DMS153 (cell line): ENCODE measurements at regions not wholly inside any gene's neighbourhood (a gene's known extent, or its start where the extent isn't known, plus 50 kb on each side); places are given as distances from the start of the nearest gene placed in this dataset.

Experiments
- DNase-seq: peaks from one replicate; lab custom pipeline; 2025; lab: John Stamatoyannopoulos, UW

DNA sequence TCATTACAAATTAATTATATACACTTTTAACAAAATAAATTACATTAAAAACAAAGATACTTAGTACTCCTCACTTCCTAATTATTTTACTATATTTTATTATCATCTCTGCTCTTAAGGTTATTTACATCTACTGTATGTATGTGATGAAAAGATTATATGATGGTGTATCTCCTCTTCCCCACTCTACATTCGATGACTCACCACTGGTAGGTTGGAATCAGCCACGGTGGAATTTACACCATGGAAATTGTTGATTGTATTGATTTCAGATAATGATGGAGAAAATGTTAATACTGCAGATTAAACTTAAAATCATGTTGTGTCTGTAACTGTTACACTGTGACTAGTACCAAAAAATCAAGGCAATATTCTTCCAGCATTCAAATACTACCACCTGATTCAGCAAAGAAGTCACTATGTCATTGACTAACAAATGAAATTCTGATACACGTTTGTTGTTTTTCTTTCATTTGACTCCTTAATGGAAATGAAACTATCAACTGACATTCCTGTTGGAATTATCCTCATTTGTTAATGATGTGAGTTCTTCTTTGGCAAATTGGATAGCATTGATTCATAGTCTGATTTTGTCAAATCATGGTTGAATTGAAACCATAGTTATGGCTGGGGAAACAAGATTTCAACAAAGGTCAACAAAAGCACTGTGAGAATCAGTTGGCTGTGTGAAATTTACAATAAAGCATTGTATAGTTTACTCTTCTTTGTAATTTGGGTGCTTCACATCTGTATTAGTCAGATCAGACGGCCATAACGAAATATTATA is 69.0 kb upstream of the NLK start:
- DNase-seq, result no peak

DNA sequence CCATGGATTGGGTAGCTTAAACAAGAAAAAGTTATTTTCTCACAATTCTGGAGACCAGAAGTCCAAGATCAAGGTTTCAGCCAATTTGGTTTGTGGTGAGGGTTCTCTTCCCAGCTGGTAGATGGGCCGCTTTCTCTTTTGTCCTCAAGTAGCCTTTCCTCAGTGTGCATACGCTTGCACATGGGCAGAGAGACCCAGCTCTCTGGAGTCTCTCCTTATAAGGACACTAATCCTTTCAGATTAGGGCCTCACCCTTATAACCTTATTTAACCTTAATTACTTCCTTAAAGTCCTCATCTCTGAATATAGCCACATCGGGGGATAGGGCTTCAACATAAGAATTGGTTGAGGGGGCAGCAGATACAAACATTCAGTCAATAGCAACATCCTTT is 68.4 kb upstream of the NLK start:
- no peak for DNase-seq

DNA sequence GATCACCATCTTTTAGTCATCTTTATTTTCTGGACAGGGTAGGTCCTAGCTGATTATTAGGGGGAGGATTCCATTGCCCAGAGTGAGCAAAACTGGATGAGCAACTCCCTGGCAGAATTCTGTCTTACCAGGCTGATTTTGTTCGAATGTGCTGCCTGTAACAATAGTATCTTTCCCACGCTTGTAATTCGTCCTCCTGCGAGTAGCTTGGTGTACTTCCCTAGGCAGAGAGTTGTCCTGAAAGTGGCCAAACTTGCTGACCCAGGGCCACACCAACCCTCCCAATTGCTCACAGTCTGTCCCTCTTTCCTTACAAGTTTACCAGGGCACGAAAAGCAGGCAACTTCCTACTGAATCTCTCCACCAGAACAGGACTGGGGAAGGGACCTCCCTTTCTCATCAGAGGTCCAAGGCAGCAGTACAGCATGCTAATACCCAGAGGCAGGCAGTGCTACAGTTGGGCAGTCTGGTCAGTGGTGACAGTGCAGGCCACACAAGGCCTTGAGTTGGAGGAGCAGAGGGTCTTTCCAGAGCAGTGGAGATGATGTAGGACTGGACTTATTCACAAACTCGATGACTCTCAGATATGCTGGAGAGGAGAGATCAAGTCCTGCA is 67.8 kb upstream of the NLK start:
- no peak for DNase-seq

DNA sequence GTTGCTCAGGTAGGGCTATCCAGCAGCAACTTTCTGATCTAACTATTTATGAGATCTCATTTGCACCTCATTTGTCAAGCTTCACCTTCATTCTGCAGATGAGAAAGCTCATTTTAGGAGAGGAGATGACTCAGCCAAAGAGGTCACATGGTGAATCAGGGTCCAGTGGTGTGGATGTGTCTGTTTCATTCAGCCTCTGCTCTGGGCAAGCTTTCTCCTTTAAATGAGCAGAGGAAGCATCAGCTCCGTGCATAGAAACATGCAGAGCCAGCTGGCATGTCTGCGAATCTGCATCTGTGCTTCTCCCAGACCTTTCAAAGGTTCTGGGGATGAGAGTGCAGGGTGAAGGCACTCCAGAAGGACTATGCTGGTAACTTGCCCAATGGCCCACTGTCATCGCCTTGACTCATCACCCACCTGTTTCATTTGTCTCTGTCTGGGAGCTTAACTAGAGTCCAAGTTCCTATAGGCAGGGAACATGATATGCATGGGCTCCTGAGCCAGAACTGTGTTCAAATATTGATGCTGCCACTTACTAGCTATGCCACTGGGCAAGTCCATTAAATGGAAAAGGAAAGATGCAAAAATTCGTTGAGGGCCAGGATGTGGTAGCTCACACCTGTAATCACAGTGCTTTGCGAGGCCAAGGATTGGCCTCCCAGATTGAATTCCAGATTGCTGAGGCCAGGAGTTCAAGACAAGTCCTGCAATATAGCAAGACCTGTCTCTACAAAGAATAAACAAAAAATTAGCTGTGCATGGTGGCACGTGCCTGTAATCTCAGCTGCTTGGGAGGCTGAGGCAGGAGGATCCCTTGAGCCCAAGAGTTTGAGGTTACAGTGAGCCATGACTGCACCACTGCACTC is 67.1 kb upstream of the NLK start:
- no peak for DNase-seq

DNA sequence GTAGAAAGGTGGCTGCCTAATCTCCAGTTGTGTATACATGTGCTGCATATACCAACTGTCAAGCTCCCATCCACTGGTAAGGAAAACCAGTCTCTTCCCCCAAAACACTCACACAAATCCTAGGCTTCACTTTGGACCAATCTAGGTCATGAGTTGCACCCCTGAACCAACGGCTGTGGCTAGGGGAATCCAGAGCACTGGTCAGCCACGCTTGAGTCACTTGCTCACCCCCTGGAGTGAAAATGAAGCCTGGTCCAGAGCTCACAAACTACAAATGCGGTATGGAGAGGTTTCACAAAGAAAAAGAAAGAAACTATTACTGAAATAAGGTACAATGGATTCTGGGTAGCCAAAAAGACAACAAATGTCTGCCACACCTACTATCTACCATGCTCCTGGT is 66.1 kb upstream of the NLK start:
- DNase-seq, result no peak

DNA sequence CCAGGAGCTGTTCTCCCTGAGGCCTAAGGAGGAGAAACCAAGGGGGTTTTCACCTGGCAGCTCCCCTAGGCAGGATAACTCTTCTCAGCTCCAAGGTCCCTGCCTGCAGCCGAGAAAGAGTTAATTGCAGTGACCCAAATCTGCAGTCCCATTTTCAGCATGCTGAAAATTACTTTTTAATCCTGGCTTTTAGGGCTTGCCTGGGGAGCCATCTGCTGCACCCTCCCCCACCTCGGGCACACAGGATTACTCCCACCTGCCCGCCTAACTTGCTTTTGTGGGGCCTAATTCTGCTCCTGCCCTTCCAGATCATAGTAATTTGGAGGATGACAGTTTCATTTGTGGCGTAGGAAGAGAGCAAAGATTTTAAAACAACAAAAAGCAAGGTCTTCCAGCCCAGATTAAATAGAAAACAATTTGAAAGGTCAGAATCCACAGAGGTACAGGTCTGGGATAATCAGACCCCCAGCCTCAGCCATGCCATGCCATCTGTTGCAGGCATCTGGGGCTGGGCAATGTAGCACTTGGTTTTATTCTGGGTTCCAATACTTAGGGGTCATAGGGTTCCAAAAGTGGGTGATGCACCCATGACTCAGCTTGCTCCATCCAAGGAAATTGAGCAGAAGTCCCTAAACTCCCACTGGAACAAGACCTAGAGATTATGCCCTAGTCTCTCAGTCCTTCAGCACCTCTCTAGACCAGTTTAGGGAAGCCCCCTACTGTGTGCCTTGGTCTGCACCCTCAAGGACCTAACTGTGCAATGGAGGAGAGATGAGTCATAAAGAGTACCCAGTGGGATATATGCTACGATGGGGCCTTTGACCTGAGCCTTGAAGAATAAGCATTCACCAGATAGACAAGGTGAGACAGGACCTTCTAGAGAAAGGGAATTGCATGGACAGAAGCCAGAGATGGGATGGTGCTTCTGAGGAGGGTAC is 64.5 kb upstream of the NLK start:
- no peak for DNase-seq

DNA sequence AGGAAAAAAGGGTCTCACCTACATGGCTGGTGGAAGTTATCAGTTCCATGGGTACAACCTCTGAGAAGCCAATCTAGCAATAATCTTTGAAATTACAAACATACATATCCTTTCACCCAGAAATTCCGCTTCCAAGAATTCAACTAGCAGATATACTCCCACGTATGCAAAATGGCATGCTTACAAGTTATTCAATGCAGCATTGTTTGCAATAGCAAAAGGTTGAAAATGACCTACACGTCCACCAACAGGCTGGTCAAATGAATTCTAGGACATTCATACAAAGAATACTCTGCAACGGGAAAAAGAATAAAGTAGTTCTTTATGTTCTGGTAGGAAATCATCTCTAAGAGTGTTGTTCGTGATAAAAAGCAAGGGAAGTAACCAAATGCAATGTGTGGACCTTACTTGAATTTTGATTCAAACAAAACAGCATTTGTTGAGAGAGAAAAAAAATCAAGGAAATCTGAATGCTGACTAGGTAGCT is 63.7 kb upstream of the NLK start:
- no peak for DNase-seq

DNA sequence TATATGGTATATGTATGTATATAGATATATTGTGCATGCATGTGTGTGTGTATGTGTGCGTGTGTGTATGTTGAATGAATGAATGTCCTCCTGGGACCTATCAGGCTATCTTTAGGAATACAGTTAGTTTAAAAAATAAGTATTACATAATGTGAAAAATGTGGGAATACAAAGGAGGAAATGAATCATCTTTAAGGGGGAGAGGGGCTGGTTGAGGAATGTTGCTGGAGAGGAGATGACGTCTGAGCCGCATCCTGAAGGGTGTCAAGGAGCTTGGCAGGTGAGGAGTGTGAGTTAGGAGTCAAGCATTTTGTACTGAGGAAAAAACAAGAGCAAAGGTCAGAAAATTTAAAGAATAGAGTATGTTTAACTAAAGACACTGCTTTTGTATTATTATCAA is 62.4 kb upstream of the NLK start:
- no peak for DNase-seq

DNA sequence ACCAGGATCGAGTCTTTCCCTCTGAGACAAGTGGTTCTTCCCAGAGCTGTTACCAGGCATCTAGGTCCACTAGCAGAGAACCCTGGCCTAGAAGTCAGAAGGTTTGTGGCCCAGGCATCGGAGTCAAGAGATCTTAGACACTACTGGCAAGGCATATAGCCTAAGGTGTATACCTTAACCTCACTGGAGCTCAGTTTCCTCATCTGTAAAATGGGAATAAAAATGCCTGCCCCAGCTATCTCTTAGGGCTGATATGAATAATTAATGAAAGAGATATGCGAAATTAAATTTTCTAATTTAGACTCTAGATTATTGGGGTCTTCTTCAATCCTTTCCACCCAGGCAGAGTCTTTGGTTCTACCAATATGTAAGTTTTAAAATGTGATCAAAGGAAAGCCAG is 60.5 kb upstream of the NLK start:
- no peak for DNase-seq

DNA sequence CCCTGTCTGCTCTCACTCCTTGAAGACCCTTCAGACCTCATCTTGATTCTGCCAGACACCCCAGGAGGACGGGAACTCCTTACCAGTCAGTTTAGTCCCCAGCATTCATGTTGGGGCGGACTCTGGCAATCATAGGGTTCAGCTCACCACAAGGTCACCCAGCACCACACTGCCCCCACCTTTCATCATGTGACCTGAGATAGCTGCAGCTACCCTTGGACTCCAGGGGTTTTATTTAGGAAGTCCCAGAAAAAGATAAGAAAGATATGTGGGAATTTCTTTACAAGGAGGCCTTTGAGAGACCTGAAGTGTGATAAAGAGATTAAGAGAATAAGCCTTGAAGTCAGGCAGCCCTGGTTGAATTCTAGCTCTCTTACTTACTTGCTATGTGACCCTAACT is 59.8 kb upstream of the NLK start:
- no peak for DNase-seq

DNA sequence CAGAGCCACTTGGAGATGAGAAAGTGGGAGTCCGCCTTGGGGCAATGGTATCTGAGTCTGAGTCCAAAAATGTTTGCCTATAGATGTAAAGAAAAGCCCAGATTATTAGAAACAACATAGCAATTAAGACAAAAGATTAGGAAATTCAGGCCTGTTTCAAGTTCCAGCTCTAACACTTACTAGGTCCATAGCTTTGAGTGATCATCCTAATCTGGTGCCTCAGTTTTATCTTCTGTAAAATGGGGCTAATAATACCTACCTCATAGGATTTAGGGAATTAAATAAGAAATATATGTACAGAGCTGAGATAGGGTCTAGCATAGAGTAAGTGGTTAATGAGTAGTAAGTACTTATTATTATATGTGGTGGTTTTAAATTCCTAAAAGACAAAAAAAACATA is 58.6 kb upstream of the NLK start:
- DNase-seq, result no peak

DNA sequence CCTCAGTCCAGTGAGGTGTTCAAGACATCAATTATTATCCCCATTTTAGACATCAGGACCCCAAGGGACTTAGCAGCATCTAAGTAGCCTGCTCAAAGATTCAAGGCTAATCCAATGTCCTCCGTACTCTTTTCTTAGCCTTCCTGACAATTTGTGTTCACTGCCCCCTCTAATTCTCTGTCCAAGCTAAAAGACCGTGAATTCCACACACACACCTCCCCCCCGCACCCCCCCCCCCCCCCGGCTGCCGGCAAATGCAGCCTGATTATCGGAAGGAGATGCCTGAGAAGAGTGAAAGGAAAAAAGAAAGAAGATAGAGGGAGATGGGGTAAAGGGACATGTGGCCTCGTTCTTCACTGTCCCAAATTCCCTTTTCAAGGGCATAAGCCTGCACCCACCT is 58.1 kb upstream of the NLK start:
- DNase-seq, result no peak

DNA sequence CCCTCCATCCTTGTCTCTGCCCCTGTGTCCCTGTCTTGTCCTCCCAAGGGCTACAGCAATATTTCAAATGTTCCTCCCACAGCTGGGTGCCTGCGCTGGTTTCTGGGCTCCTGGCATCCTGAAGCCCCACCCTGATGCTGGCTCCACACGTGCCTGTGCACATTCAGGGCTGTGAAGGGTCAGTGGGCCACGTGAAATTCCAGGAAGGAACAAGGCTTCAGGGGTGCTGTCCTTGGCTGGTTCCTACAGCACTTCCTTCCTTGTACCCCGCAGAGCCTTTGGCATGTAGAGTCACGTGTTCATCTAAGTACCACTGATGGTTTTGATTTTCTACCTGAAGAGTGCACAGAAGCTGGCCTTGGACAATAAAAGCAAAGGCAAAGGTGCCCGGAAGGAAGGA is 57.7 kb upstream of the NLK start:
- no peak for DNase-seq

DNA sequence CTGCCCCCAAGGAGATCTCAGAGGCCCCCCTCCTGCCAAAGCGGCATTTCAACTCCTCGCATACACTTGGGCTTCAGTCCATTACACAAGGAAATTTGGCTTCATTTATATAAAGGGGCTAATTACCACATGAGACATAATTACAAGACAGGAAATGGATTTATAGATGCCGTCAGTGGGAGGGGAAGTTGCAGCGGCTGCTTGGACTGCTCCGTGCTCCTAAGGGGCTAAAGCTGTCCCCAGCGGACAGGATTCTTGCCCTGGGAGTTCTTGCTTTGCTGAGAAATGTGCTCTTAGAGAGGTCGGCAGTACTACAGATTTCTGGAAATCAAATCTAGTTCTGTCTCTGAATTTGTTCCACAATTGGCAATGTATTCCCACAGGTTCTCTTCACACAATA is 57.2 kb upstream of the NLK start:
- no peak for DNase-seq

DNA sequence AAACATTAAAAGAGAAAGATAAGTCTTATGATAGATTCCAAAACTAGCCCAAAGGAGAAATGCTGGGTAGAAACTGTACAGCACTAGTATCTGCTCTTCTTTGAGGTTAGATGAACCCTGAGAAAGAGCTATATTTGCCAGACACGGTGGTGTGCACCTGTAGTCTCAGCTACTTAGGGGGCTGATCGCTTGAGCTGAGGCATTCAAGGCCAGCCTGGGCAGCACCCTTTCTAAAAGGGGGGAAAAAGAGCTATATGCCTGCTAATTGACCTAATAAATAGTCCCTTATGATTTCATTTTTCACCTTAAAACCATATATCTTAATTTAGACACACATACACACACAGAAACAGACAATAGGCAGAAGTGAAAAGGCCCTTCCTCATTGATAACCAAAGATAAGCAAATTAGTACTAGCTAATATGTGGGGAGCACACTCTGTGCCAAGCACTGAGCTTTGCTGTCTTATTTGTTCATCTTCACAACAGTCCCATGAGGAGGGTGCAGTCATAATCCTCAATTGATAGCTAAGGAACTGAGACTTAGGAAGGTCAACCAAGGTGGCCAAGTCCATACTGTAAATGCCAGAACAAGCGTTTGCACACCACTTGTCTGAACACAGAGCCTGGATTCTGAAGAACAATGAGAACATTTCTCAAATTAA is 56.6 kb upstream of the NLK start:
- DNase-seq, result no peak

DNA sequence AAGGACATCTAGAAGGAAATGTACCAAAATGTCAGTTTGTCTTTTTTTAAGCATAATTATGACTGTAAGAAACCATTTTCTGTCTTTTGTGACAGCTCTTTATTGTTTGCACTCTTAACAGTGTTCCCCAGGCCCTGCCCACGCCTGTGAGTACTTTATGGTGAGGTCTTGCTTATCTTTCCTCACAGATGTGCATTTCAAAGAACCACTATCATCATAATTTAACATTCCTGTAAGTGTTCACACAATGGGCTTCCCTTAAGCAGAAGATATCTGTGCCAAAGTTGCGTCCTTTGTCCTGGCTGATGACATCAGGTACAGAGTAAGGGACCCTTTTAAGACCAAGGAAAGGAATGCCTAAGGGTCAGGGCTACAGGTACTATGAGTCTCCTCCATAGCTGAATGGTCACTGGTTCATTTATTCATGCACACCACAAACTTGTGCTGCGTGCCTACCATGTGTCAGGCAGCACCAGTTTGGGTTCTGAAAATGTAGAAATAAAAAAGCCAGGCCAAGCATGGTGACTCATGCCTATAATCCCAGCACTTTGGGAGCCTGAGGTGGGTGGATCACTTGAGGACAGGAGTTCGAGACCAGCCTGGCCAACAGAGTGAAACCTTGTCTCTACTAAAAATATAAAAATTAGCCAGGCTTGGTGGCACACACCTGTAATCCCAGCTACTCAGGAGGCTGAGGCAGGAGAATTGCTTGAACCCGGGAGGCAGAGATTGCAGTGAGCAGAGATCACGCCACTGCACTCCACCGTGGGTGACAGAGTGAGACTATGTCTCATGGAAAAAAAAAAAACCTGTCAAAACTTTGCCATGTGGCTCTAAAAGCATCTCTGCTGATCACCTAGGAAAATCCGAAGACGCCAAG is 55.4 kb upstream of the NLK start:
- DNase-seq, result no peak

DNA sequence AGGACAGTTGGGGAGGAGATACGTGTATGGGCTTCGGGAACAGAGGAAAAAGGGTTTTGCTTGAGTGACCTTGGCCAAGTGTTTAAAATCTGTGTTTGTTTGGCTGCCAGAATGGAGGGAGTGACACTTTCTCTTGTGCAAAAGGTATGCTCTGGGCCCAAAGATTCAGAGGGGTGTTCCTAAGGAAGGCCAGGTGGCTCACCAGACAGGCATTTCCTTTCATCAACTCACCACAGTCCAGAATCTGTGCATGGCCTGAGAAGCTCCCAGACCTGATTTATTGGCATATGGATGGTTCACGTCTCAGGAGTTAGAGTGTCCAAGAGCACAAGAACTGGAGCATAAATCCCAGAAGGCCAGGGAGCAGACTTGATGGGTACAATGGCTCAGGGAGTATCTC is 53.4 kb upstream of the NLK start:
- no peak for DNase-seq

DNA sequence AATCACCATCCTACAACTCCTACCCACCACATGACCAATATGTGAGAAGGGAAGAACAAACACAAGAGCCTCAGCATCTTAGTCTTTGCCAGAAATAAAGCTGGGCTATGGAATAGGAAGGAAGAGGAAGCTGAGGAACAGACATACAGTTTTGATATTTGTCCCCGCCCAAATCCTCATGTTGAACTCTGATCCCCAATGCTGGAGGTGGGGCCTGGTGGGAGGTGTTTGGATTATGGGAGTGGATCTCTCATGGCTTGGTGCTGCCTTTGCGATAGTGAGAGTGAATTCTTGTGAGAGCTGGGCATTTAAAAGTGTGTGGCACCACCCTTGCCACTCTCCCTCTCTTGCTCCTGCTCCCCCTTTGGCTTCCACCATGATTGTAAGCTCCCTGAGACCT is 52.4 kb upstream of the NLK start:
- no peak for DNase-seq

DNA sequence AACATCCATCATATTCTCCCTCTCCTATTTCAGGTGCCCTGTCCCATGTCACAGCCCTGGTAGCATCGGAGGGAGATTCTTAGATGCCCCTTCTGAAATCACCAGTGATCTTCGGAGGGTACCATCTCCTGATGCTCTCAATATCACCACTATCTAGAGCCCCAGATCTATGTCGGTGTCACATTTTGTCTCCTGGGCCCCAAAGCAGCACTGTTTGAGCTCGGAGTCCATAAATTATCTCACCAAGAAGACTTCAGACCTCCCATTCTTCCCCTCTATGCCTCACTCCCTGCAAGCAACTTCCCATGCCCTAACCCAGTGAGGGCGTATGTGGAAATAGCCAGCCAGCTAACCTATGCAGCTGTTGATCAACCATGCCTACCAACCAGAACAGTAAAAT is 51.5 kb upstream of the NLK start:
- DNase-seq, result no peak

DNA sequence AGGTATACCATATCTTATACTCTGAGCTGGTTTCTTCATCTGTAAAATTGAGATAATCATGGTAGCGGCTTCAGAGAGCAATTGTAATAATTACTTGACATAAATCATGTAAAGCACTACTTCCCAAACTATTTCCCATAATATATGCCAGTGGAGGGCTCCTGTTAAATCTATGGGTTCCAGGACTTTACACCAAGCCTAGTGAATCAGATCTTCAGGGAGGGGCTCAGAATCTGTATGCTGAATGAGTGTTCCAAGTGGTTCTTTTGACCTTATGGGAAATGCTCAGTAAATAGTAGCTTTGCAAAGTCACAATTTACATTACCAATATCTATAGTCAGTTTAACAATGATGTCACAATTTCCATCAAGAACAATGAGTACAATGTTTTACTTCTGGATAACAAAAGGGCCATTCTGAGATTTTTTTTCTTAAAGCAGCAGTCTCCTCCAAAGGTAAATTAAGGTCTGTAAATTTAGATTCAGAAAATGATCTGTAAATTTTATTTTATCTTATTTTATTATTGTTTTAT is 50.9 kb upstream of the NLK start:
- no peak for DNase-seq
